Right renal cortex interstitium (tissue), 3 donors: ENCODE measurements at regions not wholly inside any gene's neighbourhood (a gene's known extent, or its start where the extent isn't known, plus 50 kb on each side); places are given as distances from the start of the nearest gene placed in this dataset.

Experiments used
- DNase-seq, 3 donors: peaks; one replicate each; pipeline ENCODE4 v3.0.0-alpha.2; 2013; ENCODE audit warnings: low read depth in 3 of 3, low spot score in 2 of 3

DNA sequence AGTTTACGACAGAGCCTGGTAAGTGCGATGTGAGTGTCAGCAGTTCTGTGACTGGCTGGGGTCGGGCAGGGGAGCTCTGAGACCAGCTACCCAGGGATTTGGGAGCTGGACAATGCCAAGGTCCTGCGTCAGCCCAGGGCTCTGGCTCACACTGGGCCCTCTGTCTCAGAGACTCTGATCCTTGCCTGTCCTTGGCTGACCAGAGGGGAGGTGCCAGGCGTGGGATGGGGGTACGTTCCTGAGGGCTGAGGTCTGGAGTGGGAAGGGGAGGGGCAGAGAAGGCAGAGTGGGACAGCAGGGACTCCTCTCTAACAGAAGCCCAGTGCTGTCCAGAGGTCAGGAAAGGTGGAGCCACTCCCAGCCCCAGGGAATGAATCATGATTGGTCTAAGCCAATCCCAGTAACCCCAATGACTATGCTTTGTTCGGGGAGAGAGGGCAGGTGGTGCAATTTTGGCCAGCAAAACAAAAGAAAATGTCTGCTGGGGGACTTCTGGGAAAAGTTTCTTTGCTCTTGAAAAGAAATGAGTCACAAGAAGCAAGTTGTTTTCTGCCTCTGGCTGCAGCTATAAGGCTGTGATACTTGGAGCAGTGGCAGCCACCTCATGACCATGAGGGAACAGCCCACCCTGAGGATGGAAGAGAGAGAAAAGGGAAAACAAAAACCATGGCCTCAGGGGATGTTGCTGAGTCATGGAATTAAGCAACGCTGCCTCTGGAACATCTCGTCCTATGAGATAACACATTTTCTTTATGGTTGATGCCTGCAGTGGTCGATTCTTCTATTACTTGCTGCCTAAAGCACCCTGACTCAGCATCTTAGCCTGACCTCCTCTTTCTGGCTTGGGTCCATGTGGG is 108.3 kb downstream of the CHST1 start:
- DNase-seq, result no peak

DNA sequence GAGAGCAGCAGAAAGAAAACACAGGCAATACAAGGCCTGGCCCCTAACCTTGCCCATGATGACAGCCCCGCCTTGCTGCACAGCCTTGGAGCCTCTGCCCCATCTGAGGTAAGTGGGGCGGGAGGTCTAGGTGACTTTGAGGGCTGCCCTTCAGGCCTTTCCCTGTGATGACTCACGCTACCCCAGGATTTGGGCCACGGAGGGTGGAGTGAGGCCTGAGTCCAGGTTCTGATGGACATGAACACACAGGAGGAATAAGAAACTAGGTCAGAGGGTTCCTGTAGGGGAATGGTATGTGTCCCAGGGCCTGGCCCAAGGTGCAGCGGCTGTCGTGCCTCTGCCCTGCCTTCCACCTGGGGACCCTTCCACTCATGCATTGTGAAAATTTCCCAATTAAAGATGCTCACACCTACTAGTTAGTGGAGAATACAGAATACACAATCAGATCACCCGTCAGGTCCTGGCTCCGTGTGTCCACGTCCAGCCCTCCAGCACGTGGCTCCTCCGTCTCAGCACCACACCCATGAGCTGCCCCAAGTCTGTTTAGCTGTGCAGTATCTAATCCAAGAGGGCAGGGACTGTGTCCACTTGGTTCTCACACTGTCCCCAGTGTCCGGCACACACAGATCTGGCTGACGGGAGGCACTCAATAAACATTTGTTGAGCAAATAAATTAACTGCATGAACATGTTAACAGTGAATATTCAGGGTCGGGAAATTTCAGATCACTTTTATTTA is 111.0 kb downstream of the CHST1 start:
- no peak for DNase-seq

DNA sequence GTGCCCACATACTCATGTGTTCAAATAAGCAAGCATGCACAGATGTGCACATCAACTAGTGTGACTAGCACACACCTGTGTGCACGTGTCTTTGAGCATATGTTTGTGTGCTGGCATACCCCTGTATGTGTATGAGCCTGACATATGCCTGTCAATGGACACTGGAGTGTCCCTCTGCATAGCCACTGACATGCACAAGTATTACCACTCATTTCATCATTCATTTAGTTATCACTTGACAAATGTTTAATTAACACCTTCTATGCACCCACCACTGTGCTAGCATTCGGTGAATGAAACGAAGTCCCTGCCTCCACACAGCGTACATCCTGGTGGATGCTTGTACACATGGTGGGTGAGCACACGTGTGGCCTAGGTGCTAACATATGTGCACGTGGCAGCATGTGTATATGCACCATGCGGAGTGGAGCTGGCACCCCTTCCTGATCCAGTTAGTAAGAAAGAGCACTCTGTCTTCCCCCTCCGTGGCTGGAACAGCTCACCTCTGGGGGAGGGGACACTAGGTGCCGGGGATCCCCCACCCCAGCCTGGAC is 112.0 kb downstream of the CHST1 start:
- DNase-seq, result no peak

DNA sequence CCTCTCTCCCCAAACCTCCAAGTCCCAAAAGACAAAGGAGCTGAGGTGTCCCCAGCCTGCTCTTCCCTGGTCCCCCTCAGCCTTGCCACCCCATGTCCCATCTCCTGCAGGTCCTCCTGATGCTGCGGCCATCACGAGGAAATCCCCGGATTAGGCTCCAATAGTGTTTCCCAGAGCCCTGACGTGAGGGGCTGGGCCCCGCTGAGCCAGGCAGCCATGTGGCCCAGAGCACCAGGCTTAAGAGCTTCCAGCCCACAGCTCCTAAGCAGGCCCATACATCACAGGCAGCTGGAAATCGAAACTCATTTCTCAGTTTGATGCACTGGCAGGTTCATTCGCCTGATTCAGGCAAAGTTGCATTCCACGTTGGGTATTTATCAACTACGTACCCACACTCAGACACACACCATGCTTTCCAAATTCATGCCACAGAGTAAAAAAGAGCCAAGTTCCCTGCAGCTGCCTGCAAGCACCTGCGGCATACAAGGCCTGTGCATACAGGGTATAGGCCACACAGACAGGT is 114.2 kb downstream of the CHST1 start:
- no peak for DNase-seq

DNA sequence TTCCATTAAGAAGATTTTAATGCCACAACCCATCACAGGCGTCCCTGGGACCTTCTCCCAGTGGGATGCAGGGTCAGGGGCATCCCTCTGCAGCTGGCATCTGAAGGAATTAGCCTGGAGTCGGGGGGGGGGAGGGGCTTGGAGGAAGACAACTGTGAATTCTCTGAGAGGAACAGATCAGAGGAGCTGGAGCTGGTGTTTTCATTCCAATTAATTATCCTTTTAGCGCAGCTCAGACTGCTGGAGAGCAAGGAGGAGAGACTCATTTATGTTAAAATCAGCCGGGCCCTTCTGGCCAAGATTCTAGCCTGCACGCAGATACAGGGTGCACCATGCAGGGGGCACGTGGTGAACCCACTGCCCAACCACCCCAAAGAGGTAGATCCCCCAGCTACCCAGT is 116.2 kb downstream of the CHST1 start:
- DNase-seq, result no peak

DNA sequence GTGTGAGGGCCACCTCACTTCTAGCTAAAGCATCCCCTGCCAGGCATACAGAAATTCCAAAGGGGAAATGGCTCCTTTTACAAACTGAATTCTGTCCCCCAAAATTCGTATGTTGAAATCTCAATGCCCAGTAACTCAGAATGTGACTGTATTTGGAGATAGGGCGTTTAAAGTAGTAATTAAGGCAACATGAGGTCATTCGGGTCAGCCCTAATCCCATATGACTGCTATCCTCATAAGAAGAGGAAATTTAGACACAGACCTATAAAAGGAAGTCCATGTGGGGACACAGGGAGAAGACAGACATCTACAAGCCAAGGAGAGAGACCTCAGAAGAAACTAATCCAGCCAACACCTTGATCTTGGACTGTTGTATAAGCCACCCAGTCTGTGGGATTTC is 119.1 kb downstream of the CHST1 start:
- DNase-seq, result no peak

DNA sequence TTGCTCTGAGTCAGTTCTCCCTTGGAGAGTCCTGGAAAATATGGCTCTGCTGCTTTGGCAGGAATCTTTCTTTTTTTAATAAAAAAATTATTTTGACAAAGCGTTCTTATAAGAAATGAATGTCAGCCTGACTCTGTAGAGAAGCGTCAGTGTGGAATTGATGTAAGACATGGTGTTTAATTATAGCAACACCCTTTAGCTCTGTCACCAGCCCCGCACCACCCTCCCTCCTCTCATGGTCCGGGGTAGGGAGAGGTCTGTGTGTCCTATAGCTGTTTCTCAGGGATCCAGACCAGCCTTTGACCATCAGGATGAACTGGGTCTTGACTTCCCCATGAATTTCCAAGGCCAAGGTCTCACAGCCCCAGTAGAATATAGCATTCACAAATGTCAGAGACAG is 120.6 kb downstream of the CHST1 start:
- DNase-seq, result no peak

DNA sequence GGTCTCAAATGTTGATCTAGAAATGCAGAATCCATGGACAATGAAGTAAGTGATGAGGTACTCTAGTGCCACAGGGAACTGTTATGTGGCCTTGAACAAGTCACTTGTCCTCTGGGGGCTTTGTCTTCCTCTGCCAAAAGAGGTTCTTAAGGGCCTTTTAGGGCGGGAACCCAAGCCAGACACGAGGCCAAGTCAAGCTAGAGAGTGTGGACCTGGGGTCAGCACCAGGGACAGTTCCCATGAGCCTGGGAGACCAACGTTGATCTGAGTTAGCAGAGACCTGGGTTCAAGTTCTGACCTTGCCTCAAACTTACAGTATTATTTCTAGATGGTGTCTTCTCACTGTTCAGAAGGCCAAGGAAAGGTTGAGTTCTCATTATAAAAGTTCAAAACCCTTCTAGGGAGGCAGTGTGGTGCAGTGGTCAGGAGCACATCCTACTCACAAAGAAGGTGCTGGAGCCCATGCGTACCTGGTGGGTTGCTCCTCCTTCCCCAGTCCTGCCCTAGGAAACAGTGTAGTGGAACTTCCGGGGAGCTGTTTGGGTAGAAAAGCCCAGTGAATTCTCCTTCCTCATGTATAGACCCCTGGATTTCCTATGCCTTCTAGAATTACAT is 121.5 kb downstream of the CHST1 start:
- DNase-seq, result no peak

DNA sequence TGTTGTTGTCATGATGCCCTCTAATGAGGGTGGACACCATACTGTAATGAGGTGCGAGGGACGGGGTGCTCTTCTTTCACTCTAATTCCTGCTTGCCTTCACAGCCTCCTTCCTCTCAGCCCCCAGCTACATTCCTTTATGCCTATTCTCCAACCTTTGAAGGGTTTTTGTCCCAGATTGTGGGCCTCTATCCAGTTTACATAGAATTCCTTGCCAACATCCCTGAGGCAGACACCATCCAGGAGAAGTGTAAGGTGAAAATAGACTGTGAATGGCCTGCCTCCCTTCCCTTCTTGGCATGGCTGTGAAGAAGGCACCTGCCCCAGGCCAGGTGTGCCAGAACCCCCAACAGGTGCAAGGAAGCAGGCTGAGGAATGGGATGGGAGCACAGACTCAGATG is 122.3 kb downstream of the CHST1 start:
- no peak for DNase-seq

DNA sequence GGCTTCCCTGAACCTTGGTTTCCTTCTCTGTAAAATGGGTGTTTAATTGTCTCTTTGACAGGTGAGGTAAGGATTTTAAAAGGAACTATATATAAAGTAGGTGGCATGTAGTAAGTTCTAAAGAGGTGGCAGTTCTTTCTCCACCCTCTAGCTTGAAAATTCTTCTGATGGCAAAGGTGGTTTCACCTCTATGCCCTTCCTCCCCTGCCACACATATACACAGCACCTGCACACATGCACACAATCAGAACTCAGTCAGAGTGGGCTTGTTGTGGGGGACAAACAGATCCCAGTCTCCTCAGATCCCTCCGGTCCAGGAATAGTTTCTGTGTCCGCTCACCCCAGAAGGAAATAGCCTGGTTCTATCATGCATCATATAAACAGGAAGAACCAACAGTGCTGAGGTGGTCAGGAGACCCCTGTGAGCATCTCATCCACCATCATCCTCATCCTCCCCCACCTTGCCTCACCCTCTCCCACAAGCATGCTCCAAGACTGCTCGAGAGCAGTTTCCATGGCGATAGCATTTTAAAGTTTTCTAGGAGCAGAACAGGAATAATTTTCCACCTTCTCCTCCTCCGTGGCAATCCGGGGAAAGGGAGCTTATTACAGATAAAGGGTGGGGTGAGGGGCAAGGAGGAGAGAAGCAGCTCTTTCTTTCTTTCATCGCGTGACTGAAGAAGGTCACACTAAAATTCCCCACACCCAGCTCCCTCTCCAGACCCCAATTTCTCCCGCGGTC is 123.6 kb downstream of the CHST1 start:
- no peak for DNase-seq

DNA sequence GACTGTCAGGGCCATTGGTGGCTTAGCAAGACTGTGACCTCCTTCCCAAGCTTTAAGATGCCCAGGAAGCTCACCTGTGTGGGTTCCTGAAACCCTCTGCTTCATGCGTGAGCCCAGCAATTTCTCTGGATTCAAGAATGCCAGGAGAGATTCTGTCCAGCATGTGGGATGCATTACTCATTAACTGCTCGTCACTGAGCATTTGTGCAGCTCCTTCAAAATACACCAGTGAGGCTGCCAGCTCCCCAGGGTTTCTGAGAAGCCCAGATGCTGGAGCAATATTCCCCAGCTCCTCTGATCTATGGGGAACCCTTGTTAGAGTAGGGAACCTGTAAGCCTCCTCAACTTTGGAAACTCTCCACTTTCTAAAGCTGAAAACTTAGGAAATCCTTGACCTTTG is 126.5 kb downstream of the CHST1 start:
- no peak for DNase-seq

DNA sequence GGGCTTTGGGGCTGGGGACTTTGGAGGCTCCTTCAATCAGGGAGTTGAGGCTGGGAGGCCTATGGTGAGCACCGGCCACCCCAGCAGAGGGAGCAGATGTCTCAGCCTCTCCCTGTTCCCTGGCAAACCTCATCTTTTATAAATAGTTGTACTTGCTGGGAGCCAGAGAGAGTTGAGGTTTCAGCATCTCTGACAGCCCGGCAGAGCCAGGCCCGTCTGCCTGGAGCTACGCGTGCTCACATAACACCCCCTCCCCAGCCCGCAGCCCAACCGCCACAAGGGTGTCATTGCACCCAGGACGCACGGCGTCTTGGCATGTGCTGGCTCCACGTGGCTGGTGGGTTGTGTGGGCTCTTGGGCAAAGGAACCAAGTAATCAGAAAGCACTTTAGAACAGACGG is 127.1 kb downstream of the CHST1 start:
- no peak for DNase-seq

DNA sequence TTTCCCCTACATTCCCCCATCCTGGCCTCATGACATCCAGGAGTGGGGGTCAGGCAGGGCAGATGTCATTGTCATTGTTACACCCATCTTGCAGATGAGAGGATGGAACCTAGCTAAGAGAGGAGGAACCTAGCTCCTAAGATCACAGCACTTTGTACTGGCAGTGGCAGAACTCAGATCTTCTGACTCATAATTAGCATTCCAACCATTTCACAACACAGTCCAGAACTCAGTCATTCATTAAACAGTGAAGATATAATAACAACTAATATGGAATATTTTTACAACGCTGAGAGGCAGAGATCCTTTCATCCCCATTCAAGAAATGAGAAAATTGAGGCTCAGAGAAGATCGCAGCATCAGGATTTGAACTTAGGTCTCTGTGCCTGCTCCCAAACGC is 127.8 kb downstream of the CHST1 start:
- no peak for DNase-seq

DNA sequence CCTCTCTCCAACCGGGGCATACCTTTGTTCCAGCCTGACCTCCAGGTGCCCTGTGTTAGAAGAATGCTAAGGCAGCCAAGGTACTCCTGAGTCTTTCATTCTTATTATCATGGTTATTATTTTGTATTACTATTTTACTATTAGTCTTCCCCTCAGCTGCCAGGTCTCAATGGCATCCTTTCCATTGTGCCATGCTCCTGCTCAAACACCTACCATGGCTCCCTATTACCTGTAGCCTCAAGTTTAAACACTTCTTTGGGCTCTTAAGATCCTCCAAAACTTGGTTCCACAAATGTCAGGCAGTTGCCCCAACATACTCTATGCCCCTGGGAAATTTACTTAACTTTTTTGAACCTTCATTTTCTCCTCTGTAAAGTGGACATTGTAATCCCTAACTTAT is 130.4 kb downstream of the CHST1 start:
- no peak for DNase-seq

DNA sequence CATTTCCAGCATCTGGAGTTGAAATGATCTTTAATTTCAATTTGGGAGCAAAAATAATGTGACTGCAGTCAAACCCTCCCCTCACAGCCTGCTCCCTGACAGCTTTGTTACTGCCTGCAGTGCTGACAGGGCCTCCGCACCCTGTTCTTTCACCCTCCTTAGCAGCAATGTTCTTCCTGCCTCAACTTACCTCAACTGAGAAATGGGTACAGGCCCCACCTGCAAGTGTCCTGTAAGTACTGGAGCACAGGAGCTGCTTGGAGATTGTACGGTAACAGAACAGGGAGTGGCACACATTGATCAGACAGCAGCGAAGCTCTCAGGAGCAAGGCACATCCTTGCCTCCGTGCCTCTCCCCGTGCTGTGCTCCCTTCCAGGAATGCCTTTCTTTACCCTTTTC is 131.3 kb downstream of the CHST1 start:
- DNase-seq, result no peak

DNA sequence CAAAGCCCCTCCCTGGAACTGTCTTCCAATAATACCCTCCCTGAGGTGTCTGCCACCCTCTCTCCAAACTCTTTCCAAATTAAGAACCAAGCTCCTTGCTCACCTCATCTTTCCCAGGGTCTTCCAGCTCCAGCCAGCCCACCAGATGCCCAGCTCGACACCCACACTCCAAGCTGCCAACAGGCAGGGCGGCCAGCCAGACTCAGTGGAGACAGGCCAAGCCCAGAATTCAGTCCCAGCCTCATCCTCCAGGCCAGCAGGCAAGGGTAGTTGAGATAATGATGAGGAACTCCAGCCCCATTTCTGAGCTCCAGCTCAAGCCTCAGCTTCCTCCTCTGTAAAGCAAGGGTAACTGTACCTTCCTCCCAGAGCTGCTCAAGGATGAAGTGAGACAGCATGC is 132.9 kb downstream of the CHST1 start:
- no peak for DNase-seq

DNA sequence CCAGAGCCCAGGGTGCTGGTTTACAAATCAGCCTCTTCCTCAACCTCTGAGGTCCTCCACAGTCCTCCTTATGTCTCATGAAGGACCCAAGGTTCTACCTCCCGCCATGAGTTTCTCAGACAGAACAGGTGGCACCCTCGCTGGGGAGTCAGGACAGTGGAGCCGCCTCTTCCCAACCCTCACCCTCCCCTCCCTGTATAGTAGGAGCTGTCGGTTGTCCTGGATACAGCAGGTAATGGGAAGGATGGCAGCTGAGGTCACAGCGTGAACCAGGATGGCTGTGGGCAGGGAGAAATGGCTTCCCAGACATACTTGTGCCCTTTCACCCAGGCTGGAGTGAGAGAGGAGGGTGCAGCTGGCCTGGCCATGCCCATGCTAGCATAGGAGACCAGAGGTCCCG is 134.6 kb downstream of the CHST1 start:
- no peak for DNase-seq

DNA sequence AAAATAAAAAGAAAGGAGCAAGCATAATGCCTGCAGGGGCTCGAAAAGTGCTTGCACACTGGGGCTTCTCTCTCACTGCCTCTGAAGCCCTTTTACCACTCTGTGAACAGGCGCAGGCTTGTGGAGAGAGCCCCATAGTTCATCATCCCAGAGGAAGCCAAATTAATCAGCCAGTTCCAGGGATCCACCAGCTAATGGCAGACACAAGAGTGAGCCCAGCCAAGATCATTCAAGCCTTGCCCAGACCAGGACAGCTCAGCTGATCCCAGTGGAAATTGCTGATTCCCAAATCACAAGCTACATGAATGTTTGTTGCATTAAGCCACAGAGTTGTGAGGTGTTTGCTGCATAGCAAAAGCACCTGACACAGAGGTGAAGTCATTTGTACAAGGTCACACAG is 135.3 kb downstream of the CHST1 start:
- no peak for DNase-seq

DNA sequence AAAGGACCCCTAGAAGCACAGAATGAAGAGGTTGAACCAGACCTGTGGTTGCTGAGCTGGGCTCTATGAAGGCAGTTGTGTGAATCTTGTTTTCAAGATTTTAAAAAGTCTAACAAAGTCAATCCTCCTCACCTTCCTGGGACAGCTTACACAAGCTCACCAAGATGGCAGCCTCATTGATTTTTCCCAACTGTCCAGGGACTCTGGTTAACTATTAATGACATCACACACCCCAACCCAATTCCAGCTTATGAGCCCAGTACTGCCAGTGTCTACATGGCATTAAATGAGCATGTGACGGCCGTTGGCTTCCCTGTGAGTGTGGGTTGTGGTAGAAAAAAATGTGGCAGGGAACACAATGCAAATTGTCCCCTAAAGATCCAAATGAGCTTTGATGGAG is 137.0 kb downstream of the CHST1 start:
- no peak for DNase-seq

DNA sequence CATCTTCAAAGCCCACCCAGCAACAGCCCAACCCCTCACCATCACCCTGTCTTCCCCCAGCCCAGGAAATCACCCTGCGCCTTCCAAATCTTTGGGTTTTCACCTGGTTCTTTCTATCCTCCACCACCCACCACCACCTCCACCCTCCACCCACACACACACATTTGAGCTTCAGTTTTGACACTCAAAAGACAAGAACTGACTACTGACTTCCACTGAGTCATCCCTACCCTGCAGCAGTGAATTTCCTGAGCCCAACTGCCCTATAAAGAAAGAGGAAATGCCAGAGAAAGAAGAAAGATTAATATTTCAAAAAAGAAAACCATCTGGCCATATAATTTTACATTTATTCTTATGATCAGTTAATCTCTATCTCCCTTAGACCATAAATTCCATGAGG is 137.5 kb downstream of the CHST1 start:
- DNase-seq, result no peak

DNA sequence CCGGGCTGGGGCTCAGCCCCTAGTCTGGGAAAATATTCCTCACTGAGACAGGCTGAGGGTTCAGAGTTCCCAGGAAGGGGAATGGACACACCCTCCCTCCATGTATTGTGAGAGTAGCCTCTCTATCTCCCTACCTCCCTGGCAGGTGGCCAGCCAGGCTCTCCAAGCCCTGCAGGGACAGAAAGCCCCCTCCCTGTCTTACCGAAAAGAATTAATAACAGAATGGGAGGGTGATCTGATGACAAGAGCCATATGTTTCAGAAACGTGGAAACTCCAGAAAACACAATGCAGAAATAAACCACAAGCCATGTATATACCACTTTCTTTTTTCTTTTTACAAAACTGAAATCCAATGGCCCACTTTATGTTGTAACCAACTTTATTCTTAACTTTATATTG is 140.0 kb downstream of the CHST1 start:
- no peak for DNase-seq
